K562 (cell line): ENCODE measurements at regions not wholly inside any gene's neighbourhood (a gene's known extent, or its start where the extent isn't known, plus 50 kb on each side); places are given as distances from the start of the nearest gene placed in this dataset.
A peak's percentile ranks its signal among the peaks of the same experiment; 100 is the strongest.

ENCODE experiments used
- ATAC-seq: fragments of 200-7000 bp; cut with Tn5 transposase; 3 replicates; pipeline ENCODE4 v1.9.1; 2020; ENCODE audit warnings: moderate library complexity
- BruUV-seq: library from RNA; stranded (reverse); fragments of 400-500 nt; replicated peaks from 2 replicates; lab custom pipeline; 2021; lab: Mats Ljungman, UMichigan
- CTCF ChIA-PET: fragments of 300-600 bp; formaldehyde crosslinking; extraction: SDS; loops from one replicate; lab custom pipeline; 2021; ENCODE audit warnings: low intra/inter-chr PET ratio; lab: Yijun Ruan, JAX
- POLR2A ChIA-PET: fragments of 300-600, 350-650 bp; sonication (Branson Sonifier 250); formaldehyde crosslinking; extraction: SDS; loops from one replicate; lab custom pipeline; 2021; ENCODE audit warnings: antibody characterized with exemption, inconsistent platforms; lab: Yijun Ruan, JAX
- DNase-seq, 4 experiments: peaks; one replicate each; pipeline versions ENCODE4 v3.0.0 to v3.0.0-alpha.2; 2011 to 2018; ENCODE audit warnings: low spot score in 3 of 4, mixed read lengths in 3 of 4; ENCODE audit errors: extremely low read depth in 1 of 4
- FAIRE-seq: peaks from 2 replicates; lab custom pipeline; 2011; peaks lifted over from hg19 to GRCh38; lab: Jason Lieb, UNC
- H2AFZ ChIP-seq: 2 replicates; pipeline ENCODE4 v1.6.0; 2011; ENCODE audit warnings: low read depth, low read length, control low read depth, inconsistent platforms
- H3K27ac ChIP-seq: fragments of 200-600 bp; 3 replicates; pipeline ENCODE4 v1.8.0; 2011; ENCODE audit warnings: low read depth, mild to moderate bottlenecking, control low read depth, inconsistent platforms, low read length, moderate library complexity, mixed read lengths; ENCODE audit errors: extremely low read depth
- H3K27me3 ChIP-seq, 2 experiments: fragments of 300-600 bp in 1 of 2; 2 replicates in 1 of 2; 3 replicates in 1 of 2; pipeline versions ENCODE4 v1.6.0 to v1.8.0; 2011; ENCODE audit warnings: inconsistent platforms in 2 of 2, low read length in 2 of 2, mild to moderate bottlenecking in 1 of 2, mixed read lengths in 1 of 2, moderate library complexity in 1 of 2; ENCODE audit not compliant: control insufficient read depth in 2 of 2, insufficient read depth in 2 of 2
- H3K36me3 ChIP-seq: fragments of 300-600 bp; 3 replicates; pipeline ENCODE4 v1.8.0; 2011; ENCODE audit warnings: mild to moderate bottlenecking, low read length, inconsistent platforms; ENCODE audit not compliant: control insufficient read depth, insufficient read depth
- H3K4me1 ChIP-seq, 2 experiments: fragments of 200-600 bp in 1 of 2; replicated peaks in 1 of 2; 2 replicates in 1 of 2; 3 replicates in 1 of 2; pipeline versions ENCODE4 v1.5.1 to v1.8.0; 2011; ENCODE audit warnings: inconsistent platforms in 2 of 2, low read length in 2 of 2, mild to moderate bottlenecking in 1 of 2, mixed read lengths in 1 of 2, moderate library complexity in 1 of 2; ENCODE audit not compliant: control insufficient read depth in 2 of 2, insufficient read depth in 2 of 2
- H3K4me2 ChIP-seq: 2 replicates; pipeline ENCODE4 v1.6.1; 2011; ENCODE audit warnings: low read length, control low read depth, inconsistent platforms, mixed read lengths; ENCODE audit not compliant: insufficient read depth
- H3K4me3 ChIP-seq: fragments of 200-600 bp; sonication (generic), shearing (Covaris generic); 2 replicates; pipeline ENCODE4 v1.5.1; 2016; ENCODE audit warnings: control low read depth, inconsistent platforms
- H3K79me2 ChIP-seq: fragments of 200-600 bp; 3 replicates; pipeline ENCODE4 v1.8.0; 2011; ENCODE audit warnings: low read length, inconsistent platforms; ENCODE audit not compliant: control insufficient read depth, insufficient read depth
- H3K9ac ChIP-seq, 2 experiments: 2 replicates each; pipeline versions ENCODE4 v1.6.0 to v1.6.1; 2011; ENCODE audit warnings: low read depth in 2 of 2, low read length in 2 of 2, control low read depth in 1 of 2, inconsistent platforms in 1 of 2, mild to moderate bottlenecking in 1 of 2, mixed read lengths in 1 of 2; ENCODE audit not compliant: insufficient read depth in 1 of 2
- H3K9me1 ChIP-seq: one replicate; pipeline ENCODE4 v1.6.0; 2011; ENCODE audit warnings: inconsistent platforms, mild to moderate bottlenecking, low read length, moderate library complexity; ENCODE audit not compliant: control insufficient read depth, insufficient read depth
- H3K9me3 ChIP-seq: replicated peaks from 2 replicates; pipeline ENCODE4 v1.5.1; 2011; ENCODE audit warnings: low read depth, low read length, inconsistent platforms; ENCODE audit not compliant: control insufficient read depth, insufficient read depth
- H4K20me1 ChIP-seq: replicated peaks from 2 replicates; pipeline ENCODE4 v1.6.1; 2011; ENCODE audit warnings: low read length, inconsistent platforms, mixed read lengths; ENCODE audit not compliant: control insufficient read depth, insufficient read depth
- CBFA2T2 ChIP-seq: fragments of 450-650 bp; conservative IDR thresholded peaks from 2 replicates; pipeline ENCODE4 v1.6.1; 2017; ENCODE audit warnings: mild to moderate bottlenecking
- CBFA2T3 ChIP-seq: fragments of 450-650 bp; IDR thresholded peaks from 2 replicates; pipeline ENCODE4 v1.6.1; 2017
- SLC30A9 ChIP-seq: fragments of 250-450 bp; sonication (Bioruptor Pico); IDR thresholded peaks from 2 replicates; pipeline ENCODE4 v1.8.0; 2022; ENCODE audit warnings: mild to moderate bottlenecking, moderate library complexity
- STAT5A ChIP-seq: IDR thresholded peaks from 2 replicates; pipeline ENCODE4 v1.6.1; 2012; ENCODE audit warnings: low read length, inconsistent platforms, borderline replicate concordance
- TCF3 ChIP-seq: sonication (generic); formaldehyde crosslinking; IDR thresholded peaks from 2 replicates; pipeline ENCODE4 v1.4.0; 2020; ENCODE audit warnings: mild to moderate bottlenecking, missing genetic modification reagents
- ZNF224 ChIP-seq: sonication (generic); formaldehyde crosslinking; IDR thresholded peaks from 2 replicates; pipeline ENCODE4 v1.8.0; 2022; ENCODE audit warnings: mild to moderate bottlenecking, missing genetic modification reagents
- ZNF239 ChIP-seq: fragments of 250-450 bp; sonication (Bioruptor Pico); IDR thresholded peaks from 2 replicates; pipeline ENCODE4 v1.4.0; 2020; ENCODE audit warnings: mild to moderate bottlenecking
- WGBS: fragments of 100-300 bp; shearing (Covaris generic); methylation state at CpG from one replicate; pipeline ENCODE4 v1.1.6; 2016; ENCODE audit warnings: low coverage, mixed read lengths; ENCODE audit not compliant: insufficient coverage; ENCODE audit errors: missing lambda C conversion rate; 5-methylcytosine and 5-hydroxymethylcytosine counted together
- in situ Hi-C: fragments of 300-500 bp; cut with MboI; formaldehyde crosslinking; loops from 4 replicates; pipeline ENCODE4 v1.15.0; 2018; ENCODE audit warnings: inconsistent platforms, mixed read lengths
- intact Hi-C: fragments of 100-400 bp; cut with micrococcal nuclease; formaldehyde crosslinking; loops from 2 replicates; pipeline ENCODE4 v1.14.2; 2022
- TF ChIP-seq, protein P1 (sequence below), 2 experiments: IDR thresholded peaks; 2 replicates each; pipeline ENCODE4 v1.6.1; 2012; ENCODE audit warnings: improper control_type of control experiment in 2 of 2, low read depth in 2 of 2, low read length in 2 of 2, borderline replicate concordance in 1 of 2

- Histone ChIP-seq H3K4me1 (peaks cover 0 to 6% of the 10 kb centered on the region in 2 experiments; a peak in 1 of 5 replicates), H4K20me1 (peaks cover 31% of the 10 kb centered on the region), H3K9me1 (no peaks in the 10 kb centered on the region), H3K27ac (no peak overlapping the region), H3K27me3 (peaks cover 12 to 88% of the 10 kb centered on the region in 2 experiments; a peak in 4 of 5 replicates), H3K4me2 (no peak overlapping the region), H3K36me3 (no peaks in the 10 kb centered on the region), H3K79me2 (no peaks in the 10 kb centered on the region), H2AFZ (no peak overlapping the region; the same call in 1 of the 2 replicates), H3K9ac (no peak overlapping the region; a peak in 1 of 4 replicates)
- peak in 2 of 4 experiments; percentile 52 to 57 for DNase-seq
- ChIA-PET CTCF (no interaction called here), POLR2A (interaction anchor here (0.6 to 1.1 kb wide), 5 partner anchors 8 to 38 kb away, joined by 3 to 4 read pairs (median 3); no protein-coding TSS in a partner anchor)
- peak; percentile 67 for FAIRE-seq
- no TSS peak for BruUV-seq
- peak; percentile 72 for ATAC-seq
- WGBS, result 7% methylated on average over 22 of the region's 22 CpGs
- intact Hi-C loops (no loop called here), in situ Hi-C loops (no loop called here)
- TF ChIP-seq ZNF239 (CRISPR knock-in tag) (no peak), ZNF224 (CRISPR knock-in tag) (no peak), TCF3 (CRISPR knock-in tag) (peak; percentile 28; the same call in 1 of the 2 replicates), CBFA2T2 (peak; percentile 41), CBFA2T3 (peak; percentile 65), SLC30A9 (CRISPR knock-in tag) (no peak), STAT5A (no peak)
- TF ChIP-seq, protein P1, sequence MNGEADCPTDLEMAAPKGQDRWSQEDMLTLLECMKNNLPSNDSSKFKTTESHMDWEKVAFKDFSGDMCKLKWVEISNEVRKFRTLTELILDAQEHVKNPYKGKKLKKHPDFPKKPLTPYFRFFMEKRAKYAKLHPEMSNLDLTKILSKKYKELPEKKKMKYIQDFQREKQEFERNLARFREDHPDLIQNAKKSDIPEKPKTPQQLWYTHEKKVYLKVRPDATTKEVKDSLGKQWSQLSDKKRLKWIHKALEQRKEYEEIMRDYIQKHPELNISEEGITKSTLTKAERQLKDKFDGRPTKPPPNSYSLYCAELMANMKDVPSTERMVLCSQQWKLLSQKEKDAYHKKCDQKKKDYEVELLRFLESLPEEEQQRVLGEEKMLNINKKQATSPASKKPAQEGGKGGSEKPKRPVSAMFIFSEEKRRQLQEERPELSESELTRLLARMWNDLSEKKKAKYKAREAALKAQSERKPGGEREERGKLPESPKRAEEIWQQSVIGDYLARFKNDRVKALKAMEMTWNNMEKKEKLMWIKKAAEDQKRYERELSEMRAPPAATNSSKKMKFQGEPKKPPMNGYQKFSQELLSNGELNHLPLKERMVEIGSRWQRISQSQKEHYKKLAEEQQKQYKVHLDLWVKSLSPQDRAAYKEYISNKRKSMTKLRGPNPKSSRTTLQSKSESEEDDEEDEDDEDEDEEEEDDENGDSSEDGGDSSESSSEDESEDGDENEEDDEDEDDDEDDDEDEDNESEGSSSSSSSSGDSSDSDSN (IDR thresholded peaks at IDR 0.05; ENCODE audit: borderline replicate concordance in 1 of 2, low read depth in 2 of 2, low read length in 2 of 2), result peak; percentile 40 to 78; a peak in 1 of 4 replicates
- TF ChIP-seq, all 486 proteins: peak for 4
- no peak overlapping the region for H3K4me3 ChIP-seq
- no peaks in the 10 kb centered on the region for H3K9me3 ChIP-seq
Measured at GRCh38 chr6:33960345-33961313, 156.8 kb upstream of the MLN start.
